Nephron progenitor cell (in vitro differentiated cells): ENCODE measurements at regions not wholly inside any gene's neighbourhood (a gene's known extent, or its start where the extent isn't known, plus 50 kb on each side); places are given as distances from the start of the nearest gene placed in this dataset.

Source experiments
- DNase-seq: peaks from one replicate; pipeline ENCODE4 v3.0.0; 2021
- H3K27ac Mint-ChIP-seq: 2 replicates; pipeline ENCODE4 v1.8.0; 2021; ENCODE audit warnings: mild to moderate bottlenecking, moderate library complexity, mixed read lengths
- H3K27me3 Mint-ChIP-seq: 2 replicates; pipeline ENCODE4 v1.8.0; 2021; ENCODE audit warnings: mild to moderate bottlenecking, low read depth, mixed read lengths; ENCODE audit not compliant: poor library complexity
- H3K36me3 Mint-ChIP-seq: 2 replicates; pipeline ENCODE4 v1.8.0; 2021; ENCODE audit warnings: low read depth, mixed read lengths
- H3K4me1 Mint-ChIP-seq: 2 replicates; pipeline ENCODE4 v1.8.0; 2021; ENCODE audit warnings: mixed read lengths
- H3K4me3 Mint-ChIP-seq: 2 replicates; pipeline ENCODE4 v1.8.0; 2021; ENCODE audit warnings: mild to moderate bottlenecking, moderate library complexity, mixed read lengths
- H3K9me3 Mint-ChIP-seq: 2 replicates; pipeline ENCODE4 v1.8.0; 2021; ENCODE audit warnings: mild to moderate bottlenecking, moderate library complexity, mixed read lengths
- TF ChIP-seq, protein P1 (sequence below): fragments of 200-600 bp; sonication (generic); IDR thresholded peaks from 2 replicates; pipeline ENCODE4 v1.5.0; 2021; ENCODE audit warnings: antibody characterized with exemption

DNA sequence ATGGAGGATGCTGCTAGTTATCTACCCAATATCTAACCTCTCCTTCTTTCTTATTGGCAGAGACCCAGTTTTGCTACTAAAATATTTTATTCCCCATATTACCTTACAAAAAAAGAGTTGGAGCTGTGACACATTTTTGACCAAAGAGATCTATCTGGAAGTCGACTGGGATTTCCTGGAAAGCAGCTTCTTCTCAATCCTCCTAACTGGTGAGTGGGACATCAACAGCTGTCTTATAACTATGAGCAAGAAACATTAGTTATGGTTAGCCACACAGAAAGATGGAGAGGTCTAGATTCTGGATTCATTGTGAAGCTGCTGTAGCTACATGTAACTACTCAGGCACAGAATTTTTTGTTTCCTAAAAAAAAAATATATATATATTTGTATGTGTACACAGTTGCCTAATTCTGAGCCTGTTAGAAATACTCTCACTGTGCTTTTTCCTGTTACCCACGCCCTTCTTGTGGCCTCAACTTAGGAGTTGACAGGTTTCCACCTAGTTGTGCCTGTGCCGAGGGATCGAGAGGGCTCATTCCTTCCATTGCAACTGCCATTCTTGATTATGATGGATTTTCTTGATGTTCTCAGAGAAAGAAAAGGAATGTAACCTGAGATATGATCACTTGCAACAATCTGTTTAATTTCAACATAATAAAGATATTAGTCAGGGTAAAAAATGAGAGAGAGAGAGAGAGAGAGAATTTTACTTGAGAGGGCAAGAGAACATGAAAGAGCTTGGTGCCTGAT, 142.0 kb downstream of the SLC17A6 start:
- H3K4me3 Mint-ChIP-seq = no peak overlapping the region
- peaks cover 20% of the 10 kb centered on the region for H3K4me1 Mint-ChIP-seq
- TF ChIP-seq, protein P1, sequence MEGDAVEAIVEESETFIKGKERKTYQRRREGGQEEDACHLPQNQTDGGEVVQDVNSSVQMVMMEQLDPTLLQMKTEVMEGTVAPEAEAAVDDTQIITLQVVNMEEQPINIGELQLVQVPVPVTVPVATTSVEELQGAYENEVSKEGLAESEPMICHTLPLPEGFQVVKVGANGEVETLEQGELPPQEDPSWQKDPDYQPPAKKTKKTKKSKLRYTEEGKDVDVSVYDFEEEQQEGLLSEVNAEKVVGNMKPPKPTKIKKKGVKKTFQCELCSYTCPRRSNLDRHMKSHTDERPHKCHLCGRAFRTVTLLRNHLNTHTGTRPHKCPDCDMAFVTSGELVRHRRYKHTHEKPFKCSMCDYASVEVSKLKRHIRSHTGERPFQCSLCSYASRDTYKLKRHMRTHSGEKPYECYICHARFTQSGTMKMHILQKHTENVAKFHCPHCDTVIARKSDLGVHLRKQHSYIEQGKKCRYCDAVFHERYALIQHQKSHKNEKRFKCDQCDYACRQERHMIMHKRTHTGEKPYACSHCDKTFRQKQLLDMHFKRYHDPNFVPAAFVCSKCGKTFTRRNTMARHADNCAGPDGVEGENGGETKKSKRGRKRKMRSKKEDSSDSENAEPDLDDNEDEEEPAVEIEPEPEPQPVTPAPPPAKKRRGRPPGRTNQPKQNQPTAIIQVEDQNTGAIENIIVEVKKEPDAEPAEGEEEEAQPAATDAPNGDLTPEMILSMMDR = no peak
- no peaks in the 10 kb centered on the region for H3K36me3 Mint-ChIP-seq
- peaks cover 4% of the 10 kb centered on the region for H3K27me3 Mint-ChIP-seq
- DNase-seq = no peak
- H3K27ac Mint-ChIP-seq = no peak overlapping the region
- peaks cover 12% of the 10 kb centered on the region for H3K9me3 Mint-ChIP-seq

DNA sequence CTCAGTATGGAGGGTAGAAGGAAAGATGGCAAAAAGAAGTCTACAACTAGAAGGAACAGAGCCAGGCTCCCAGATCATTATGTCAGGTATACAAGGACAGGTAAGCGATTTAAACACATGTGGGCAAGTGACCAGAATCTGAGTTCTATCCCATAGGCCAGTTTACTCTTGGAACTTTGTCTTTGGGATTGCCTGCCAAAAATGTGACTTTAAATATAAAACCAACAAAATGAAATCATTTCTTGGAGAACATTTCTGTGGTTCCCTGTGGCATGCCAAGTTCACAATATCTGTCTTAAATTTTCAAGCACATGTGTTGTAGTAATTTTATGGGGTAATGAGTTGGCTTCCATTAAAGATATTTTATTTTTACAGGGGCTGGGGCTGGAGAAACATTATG, 141.0 kb downstream of the SLC17A6 start:
- peaks cover 4% of the 10 kb centered on the region for H3K27me3 Mint-ChIP-seq
- TF ChIP-seq, protein P1 = no peak
- DNase-seq = no peak
- peaks cover 20% of the 10 kb centered on the region for H3K4me1 Mint-ChIP-seq
- no peaks in the 10 kb centered on the region for H3K36me3 Mint-ChIP-seq
- H3K9me3 Mint-ChIP-seq = peaks cover 12% of the 10 kb centered on the region
- no peak overlapping the region for H3K27ac Mint-ChIP-seq
- no peak overlapping the region for H3K4me3 Mint-ChIP-seq

DNA sequence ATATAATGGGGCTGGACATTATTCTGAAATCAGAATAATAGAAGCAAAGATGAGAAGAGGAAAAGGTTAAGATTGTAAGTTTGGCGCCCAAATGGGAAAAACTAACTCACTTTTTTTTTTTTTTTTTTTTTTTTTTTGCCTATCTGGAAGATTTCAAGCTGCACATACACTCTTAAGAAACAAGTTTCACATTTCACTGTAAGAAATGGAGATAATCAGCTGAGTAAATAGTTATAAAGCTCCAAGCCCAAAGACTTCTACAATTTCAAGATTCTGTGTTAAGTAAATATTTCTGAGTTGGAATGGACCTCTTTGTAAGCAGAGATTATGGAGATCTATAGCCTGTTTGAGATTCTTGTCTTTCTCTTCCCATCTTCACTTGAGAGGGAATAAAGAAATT, 140.0 kb downstream of the SLC17A6 start:
- H3K36me3 Mint-ChIP-seq = no peaks in the 10 kb centered on the region
- TF ChIP-seq, protein P1 = no peak
- peaks cover 25% of the 10 kb centered on the region for H3K4me1 Mint-ChIP-seq
- H3K27me3 Mint-ChIP-seq = peaks cover 4% of the 10 kb centered on the region
- no peak for DNase-seq
- H3K4me3 Mint-ChIP-seq = no peak overlapping the region
- no peak overlapping the region for H3K27ac Mint-ChIP-seq
- H3K9me3 Mint-ChIP-seq = peaks cover 12% of the 10 kb centered on the region

DNA sequence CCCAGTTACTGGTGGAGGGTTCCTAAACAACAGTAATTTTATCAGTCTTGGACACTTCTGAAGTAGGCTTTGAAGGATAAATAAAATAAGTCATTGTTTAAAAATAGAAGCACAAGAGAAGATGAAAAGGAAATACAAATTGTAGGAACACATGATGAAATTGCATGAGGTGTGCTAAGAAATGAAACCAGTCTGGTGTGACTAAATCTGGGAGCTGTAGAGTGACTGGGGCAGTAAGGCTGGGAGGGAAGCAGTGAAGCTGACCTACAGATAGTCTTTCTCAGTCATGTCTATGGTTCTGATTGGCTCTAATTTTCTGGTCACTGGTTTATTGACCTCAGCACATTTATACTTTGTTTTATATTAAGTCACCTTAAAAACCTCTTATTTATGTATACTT, 139.1 kb downstream of the SLC17A6 start:
- no peak overlapping the region for H3K4me3 Mint-ChIP-seq
- TF ChIP-seq, protein P1 = no peak
- H3K9me3 Mint-ChIP-seq = peaks cover 7% of the 10 kb centered on the region
- DNase-seq = no peak
- H3K4me1 Mint-ChIP-seq = peaks cover 34% of the 10 kb centered on the region
- H3K27me3 Mint-ChIP-seq = peaks cover 4% of the 10 kb centered on the region
- no peak overlapping the region for H3K27ac Mint-ChIP-seq
- H3K36me3 Mint-ChIP-seq = no peaks in the 10 kb centered on the region

DNA sequence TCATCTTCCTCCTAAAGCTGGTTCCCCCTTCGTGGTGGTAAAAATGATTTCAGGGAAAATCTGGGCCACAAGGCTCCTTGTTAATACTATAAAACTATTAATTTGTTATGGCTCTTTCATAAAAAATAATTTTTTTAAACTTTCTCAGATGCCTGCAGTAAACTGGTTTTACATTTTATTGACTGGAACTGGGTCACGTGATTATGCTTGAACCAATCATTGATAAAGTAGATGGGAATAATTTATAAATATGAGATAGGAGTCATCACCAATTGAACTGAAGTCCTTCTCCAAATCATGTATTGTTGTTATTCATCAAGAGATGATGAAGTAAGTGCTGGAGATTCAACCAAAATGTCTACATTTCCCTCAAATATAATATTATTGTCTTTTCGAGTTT, 138.4 kb downstream of the SLC17A6 start:
- no peaks in the 10 kb centered on the region for H3K9me3 Mint-ChIP-seq
- no peak overlapping the region for H3K27ac Mint-ChIP-seq
- peaks cover 4% of the 10 kb centered on the region for H3K27me3 Mint-ChIP-seq
- DNase-seq = no peak
- H3K4me3 Mint-ChIP-seq = no peak overlapping the region
- TF ChIP-seq, protein P1 = no peak
- H3K36me3 Mint-ChIP-seq = no peaks in the 10 kb centered on the region
- H3K4me1 Mint-ChIP-seq = peaks cover 41% of the 10 kb centered on the region

DNA sequence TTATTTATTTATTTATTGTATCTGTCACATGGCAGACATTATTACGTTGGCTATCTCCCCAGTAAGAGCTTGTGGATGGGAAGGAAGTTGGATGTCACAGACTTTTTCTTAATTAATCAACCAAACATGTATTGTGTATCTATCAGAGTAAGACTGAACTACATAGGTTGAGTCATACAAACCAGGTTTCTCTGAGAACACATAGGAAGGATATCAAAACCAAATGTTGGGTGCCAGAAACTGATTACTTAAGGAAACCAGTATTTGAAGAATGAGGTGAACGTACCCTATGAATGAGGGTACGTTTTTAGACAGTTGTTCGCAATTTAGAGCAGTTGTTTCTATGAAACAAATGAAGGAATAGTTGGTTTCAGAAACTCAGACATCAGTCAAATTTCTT, 136.4 kb downstream of the SLC17A6 start:
- Mint-ChIP-seq H3K27me3 (peaks cover 9% of the 10 kb centered on the region), H3K4me1 (peaks cover 57% of the 10 kb centered on the region), H3K36me3 (no peaks in the 10 kb centered on the region), H3K4me3 (no peak overlapping the region), H3K27ac (no peak overlapping the region), H3K9me3 (no peaks in the 10 kb centered on the region)
- TF ChIP-seq, protein P1 = no peak
- no peak for DNase-seq
